Right renal pelvis (tissue), 4 donors: ENCODE measurements at regions not wholly inside any gene's neighbourhood (a gene's known extent, or its start where the extent isn't known, plus 50 kb on each side); places are given as distances from the start of the nearest gene placed in this dataset.
"Not testable (repeated sequence)": the region's sequence is repeated elsewhere in the genome, so short reads cannot be mapped to it uniquely, and the experiment has no call there.

Source experiments
- DNase-seq, 4 donors: peaks; one replicate each; pipeline ENCODE4 v3.0.0-alpha.2; 2013; ENCODE audit warnings: low read depth in 4 of 4, low spot score in 3 of 4, missing footprints in 1 of 4

GRCh38 chrX:7542587-7543380 is 300.2 kb upstream of the VCX start:
- no peak for DNase-seq

- DNase-seq, result no peak
Measured at GRCh38 chrX:7522860-7523259, 320.1 kb upstream of the VCX start.

- DNase-seq, result no peak
Measured at GRCh38 chrX:7515681-7516413, 327.1 kb upstream of the VCX start.

- DNase-seq, result no peak
Measured at GRCh38 chrX:7514871-7515599, 327.9 kb upstream of the VCX start.

- DNase-seq, result no peak
Measured at GRCh38 chrX:7512845-7513244, 330.1 kb upstream of the VCX start.

GRCh38 chrX:7503251-7503650 is 339.7 kb upstream of the VCX start:
- no peak for DNase-seq

GRCh38 chrX:7500386-7500785 is 342.6 kb upstream of the VCX start:
- no peak for DNase-seq

- DNase-seq, result no peak
Measured at GRCh38 chrX:7486505-7486904, 338.6 kb upstream of the PUDP start.

- DNase-seq, result no peak
Measured at GRCh38 chrX:7485061-7485460, 337.1 kb upstream of the PUDP start.

- DNase-seq, result no peak
Measured at GRCh38 chrX:7480721-7481120, 332.8 kb upstream of the PUDP start.

- DNase-seq, result no peak
Measured at GRCh38 chrX:7462110-7462509, 314.2 kb upstream of the PUDP start.

- DNase-seq, result not testable (repeated sequence)
Measured at GRCh38 chrX:7461051-7461450, 313.1 kb upstream of the PUDP start.

- no peak for DNase-seq
Measured at GRCh38 chrX:7447801-7448499, 300.0 kb upstream of the PUDP start.

- DNase-seq, result peak in 1 of 4 donors; percentile 1
Measured at GRCh38 chrX:7446815-7447214, 298.9 kb upstream of the PUDP start.

GRCh38 chrX:7444967-7445366 is 297.0 kb upstream of the PUDP start:
- no peak for DNase-seq

GRCh38 chrX:7441586-7441985 is 293.6 kb upstream of the PUDP start:
- DNase-seq, result no peak

- DNase-seq, result no peak
Measured at GRCh38 chrX:7435822-7436221, 287.9 kb upstream of the PUDP start.

- no peak for DNase-seq
Measured at GRCh38 chrX:7432901-7433300, 284.9 kb upstream of the PUDP start.

- DNase-seq, result no peak
Measured at GRCh38 chrX:7420717-7421116, 272.8 kb upstream of the PUDP start.

- no peak for DNase-seq
Measured at GRCh38 chrX:7414753-7415152, 266.8 kb upstream of the PUDP start.

- no peak for DNase-seq
Measured at GRCh38 chrX:7412840-7413239, 264.9 kb upstream of the PUDP start.
